Suprapubic skin (tissue), 4 donors: ENCODE measurements at regions not wholly inside any gene's neighbourhood (a gene's known extent, or its start where the extent isn't known, plus 50 kb on each side); places are given as distances from the start of the nearest gene placed in this dataset.

Experiments used
- EP300 ChIP-seq: sonication (generic); formaldehyde crosslinking; IDR thresholded peaks from one replicate; pipeline ENCODE4 v1.6.1; 2017; ENCODE audit warnings: antibody characterized with exemption
- POLR2A ChIP-seq, 2 donors: fragments of 450-650 bp; IDR thresholded peaks; one replicate each; pipeline ENCODE4 v1.6.1; 2017; ENCODE audit warnings: antibody characterized with exemption in 2 of 2, mild to moderate bottlenecking in 2 of 2, moderate library complexity in 2 of 2
- POLR2AphosphoS5 ChIP-seq, 3 donors: sonication (generic); formaldehyde crosslinking; IDR thresholded peaks; one replicate each; pipeline ENCODE4 v1.6.1; 2017; ENCODE audit warnings: antibody characterized with exemption in 3 of 3
- TF ChIP-seq, protein P1 (sequence below), 2 donors: fragments of 200-600 bp in 1 of 2; fragments of 450-650 bp in 1 of 2; sonication (generic) in 1 of 2; IDR thresholded peaks; one replicate each; pipeline ENCODE4 v1.5.1; 2016 to 2019; ENCODE audit warnings: antibody characterized with exemption in 2 of 2, mild to moderate bottlenecking in 1 of 2, moderate library complexity in 1 of 2

DNA sequence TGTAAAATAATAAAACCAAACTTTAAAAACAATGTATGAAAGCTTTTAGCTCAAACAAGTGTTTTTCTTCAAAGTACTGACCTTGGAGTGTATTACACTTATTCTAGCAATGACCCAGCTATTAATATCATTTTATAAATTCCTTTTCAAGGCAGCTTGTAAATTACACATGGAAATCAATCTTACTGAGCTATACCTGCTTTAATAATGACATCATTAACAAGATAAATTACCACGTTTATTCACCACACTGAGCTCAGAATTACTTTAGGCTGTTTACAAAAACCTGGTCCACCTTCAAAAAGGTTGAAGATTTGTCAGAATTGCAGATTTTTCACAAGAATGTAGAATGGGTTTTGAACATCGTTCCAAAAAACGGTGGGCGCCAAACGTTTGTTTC lies 91.7 kb upstream of the RFLNA start:
- TF ChIP-seq, protein P1, sequence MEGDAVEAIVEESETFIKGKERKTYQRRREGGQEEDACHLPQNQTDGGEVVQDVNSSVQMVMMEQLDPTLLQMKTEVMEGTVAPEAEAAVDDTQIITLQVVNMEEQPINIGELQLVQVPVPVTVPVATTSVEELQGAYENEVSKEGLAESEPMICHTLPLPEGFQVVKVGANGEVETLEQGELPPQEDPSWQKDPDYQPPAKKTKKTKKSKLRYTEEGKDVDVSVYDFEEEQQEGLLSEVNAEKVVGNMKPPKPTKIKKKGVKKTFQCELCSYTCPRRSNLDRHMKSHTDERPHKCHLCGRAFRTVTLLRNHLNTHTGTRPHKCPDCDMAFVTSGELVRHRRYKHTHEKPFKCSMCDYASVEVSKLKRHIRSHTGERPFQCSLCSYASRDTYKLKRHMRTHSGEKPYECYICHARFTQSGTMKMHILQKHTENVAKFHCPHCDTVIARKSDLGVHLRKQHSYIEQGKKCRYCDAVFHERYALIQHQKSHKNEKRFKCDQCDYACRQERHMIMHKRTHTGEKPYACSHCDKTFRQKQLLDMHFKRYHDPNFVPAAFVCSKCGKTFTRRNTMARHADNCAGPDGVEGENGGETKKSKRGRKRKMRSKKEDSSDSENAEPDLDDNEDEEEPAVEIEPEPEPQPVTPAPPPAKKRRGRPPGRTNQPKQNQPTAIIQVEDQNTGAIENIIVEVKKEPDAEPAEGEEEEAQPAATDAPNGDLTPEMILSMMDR (IDR thresholded peaks at IDR 0.05) = no peak
- TF ChIP-seq POLR2A (IDR thresholded peaks at IDR 0.05) (no peak), POLR2AphosphoS5 (IDR thresholded peaks at IDR 0.05) (no peak), EP300 (no peak)
